Stimulated activated memory B cell treated with anti-CD40 and anti-IgM and Interleukin-4, amounts not matched to agents 10 μg/mL and 1 μg/mL and 100 μg/mL, for 72 hours (primary cell): ENCODE measurements at regions not wholly inside any gene's neighbourhood (a gene's known extent, or its start where the extent isn't known, plus 50 kb on each side); places are given as distances from the start of the nearest gene placed in this dataset.
A peak's percentile ranks its signal among the peaks of the same experiment; 100 is the strongest.

ENCODE experiments used
- ATAC-seq: fragments of 150-1000 bp; cut with Tn5 transposase; 2 replicates; pipeline ENCODE4 v1.10.0; 2021
- H3K27ac Mint-ChIP-seq: one replicate; pipeline ENCODE4 v1.8.0; 2022; ENCODE audit warnings: mild to moderate bottlenecking, mixed read lengths
- H3K27me3 Mint-ChIP-seq: one replicate; pipeline ENCODE4 v1.8.0; 2022; ENCODE audit warnings: mixed read lengths
- H3K36me3 Mint-ChIP-seq: one replicate; pipeline ENCODE4 v1.8.0; 2022; ENCODE audit warnings: mixed read lengths
- H3K4me1 Mint-ChIP-seq: one replicate; pipeline ENCODE4 v1.8.0; 2022; ENCODE audit warnings: mixed read lengths
- H3K4me3 Mint-ChIP-seq: one replicate; pipeline ENCODE4 v1.8.0; 2022; ENCODE audit warnings: mild to moderate bottlenecking, moderate library complexity, mixed read lengths
- H3K9me3 Mint-ChIP-seq: one replicate; pipeline ENCODE4 v1.8.0; 2022; ENCODE audit warnings: mixed read lengths

DNA sequence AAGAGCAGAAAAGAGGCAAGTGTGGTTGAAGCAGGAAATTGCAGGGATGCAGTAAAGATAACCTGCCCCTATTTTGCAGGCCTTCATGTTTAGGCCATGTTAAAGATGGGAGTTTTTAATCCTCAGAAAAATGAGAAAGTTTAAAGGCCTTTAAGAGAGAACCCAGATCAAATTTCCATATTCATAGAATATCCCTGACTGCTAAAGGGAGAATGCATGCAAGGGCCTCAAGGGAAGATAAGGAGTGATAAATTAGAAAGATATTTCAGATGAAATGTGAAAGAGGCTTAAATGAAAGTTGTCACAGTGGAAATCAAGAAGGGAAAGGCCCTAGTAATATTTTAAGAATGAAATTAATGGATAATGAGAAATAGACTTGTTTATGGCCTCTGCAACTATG, 292.1 kb downstream of the SATB1 start:
- ATAC-seq: no peak
- Mint-ChIP-seq H3K27ac (no peak overlapping the region), H3K36me3 (no peaks in the 10 kb centered on the region), H3K4me1 (peaks cover 9% of the 10 kb centered on the region), H3K27me3 (no peaks in the 10 kb centered on the region), H3K4me3 (no peak overlapping the region), H3K9me3 (no peaks in the 10 kb centered on the region)

GRCh38 chr3:18127859-18128681, 297.1 kb downstream of the SATB1 start:
- Mint-ChIP-seq H3K36me3 (no peaks in the 10 kb centered on the region), H3K27me3 (no peaks in the 10 kb centered on the region), H3K4me3 (no peak overlapping the region), H3K4me1 (peaks cover 27% of the 10 kb centered on the region), H3K9me3 (no peaks in the 10 kb centered on the region), H3K27ac (peak overlapping the region; percentile 42)
- peak; percentile 80 for ATAC-seq

DNA sequence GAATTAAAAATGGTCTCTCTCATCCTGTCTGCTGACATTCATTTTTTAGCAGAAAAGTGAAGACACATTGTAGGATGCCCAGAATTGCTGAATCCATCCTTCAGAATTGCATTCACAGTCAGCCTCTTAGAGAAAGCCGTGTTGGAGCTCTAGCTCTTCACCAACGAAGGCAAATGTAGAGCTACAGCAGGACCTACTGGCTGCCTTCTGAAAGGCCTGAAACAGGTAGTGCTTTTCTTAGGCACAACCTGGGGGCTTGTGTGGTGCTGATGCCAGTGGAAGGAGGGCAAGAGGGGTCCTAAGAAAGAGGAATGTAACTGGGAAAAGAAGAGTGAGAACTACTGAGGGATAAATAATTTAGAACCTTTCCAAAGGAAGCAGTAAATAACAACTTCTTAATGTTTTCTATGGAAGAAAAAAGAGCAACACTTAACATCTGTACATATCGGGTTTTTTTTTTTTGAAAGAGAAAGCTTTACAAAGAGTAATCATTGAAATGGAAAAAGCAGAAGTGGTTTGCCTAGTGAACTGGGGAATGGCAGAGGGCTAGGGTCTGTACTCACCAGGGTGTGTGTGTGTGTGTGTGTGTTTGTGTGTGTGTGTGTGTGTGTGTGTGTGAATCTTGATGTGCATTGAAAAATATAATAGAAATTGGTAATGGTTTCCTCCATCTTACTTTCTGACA, 297.8 kb downstream of the SATB1 start:
- ATAC-seq: peak; percentile 98
- peak overlapping the region; percentile 34 for H3K4me3 Mint-ChIP-seq
- no peaks in the 10 kb centered on the region for H3K9me3 Mint-ChIP-seq
- peaks cover 27% of the 10 kb centered on the region for H3K4me1 Mint-ChIP-seq
- peak overlapping the region; percentile 42 for H3K27ac Mint-ChIP-seq
- no peaks in the 10 kb centered on the region for H3K27me3 Mint-ChIP-seq
- no peaks in the 10 kb centered on the region for H3K36me3 Mint-ChIP-seq

DNA sequence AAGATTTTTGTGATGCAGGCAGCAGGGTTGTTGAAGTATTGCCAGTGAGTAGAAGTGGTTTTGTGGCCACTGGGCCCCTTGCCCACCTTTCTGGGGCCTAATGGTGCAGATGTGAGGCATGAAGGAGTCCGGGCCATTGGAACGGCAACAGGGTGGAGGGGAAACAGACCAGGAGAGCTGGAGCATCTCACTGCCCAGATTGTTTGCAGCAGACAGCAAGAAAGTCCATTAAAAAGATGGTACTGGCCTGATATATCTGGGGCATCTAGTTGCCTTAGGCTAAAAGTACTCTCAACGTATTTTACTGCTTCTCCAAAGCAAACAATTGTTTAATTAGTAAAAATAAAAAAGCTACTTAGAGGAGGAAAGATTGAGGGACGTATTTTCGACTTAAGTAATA, 298.4 kb downstream of the SATB1 start:
- H3K36me3 Mint-ChIP-seq: no peaks in the 10 kb centered on the region
- H3K27ac Mint-ChIP-seq: peak overlapping the region; percentile 53
- H3K4me3 Mint-ChIP-seq: no peak overlapping the region
- no peaks in the 10 kb centered on the region for H3K27me3 Mint-ChIP-seq
- ATAC-seq: no peak
- H3K4me1 Mint-ChIP-seq: peaks cover 27% of the 10 kb centered on the region
- H3K9me3 Mint-ChIP-seq: no peaks in the 10 kb centered on the region

DNA sequence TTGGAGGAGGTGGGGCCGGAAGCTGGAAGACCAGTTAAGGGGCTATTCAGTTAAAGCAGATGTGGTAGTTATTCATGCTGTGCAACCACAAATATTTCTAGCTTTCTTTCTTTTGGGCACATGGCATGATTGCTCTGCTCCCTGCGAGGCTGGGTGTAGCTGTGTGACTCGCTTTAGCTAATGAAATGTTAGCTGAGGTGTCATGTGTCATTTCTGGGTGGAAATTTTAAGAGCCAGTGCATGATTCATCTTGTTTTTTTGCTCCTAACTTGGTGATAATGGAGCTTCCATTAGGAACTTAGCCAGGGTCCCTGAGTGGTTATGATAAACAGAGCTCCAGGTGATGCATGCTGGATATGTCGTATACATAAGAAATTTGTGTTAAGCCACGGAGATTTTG, 300.6 kb downstream of the SATB1 start:
- no peak overlapping the region for H3K4me3 Mint-ChIP-seq
- peaks cover 27% of the 10 kb centered on the region for H3K4me1 Mint-ChIP-seq
- peak overlapping the region; percentile 1 for H3K27ac Mint-ChIP-seq
- no peaks in the 10 kb centered on the region for H3K9me3 Mint-ChIP-seq
- no peaks in the 10 kb centered on the region for H3K27me3 Mint-ChIP-seq
- ATAC-seq: no peak
- no peaks in the 10 kb centered on the region for H3K36me3 Mint-ChIP-seq

GRCh38 chr3:18122264-18122663, 302.9 kb downstream of the SATB1 start:
- Mint-ChIP-seq H3K36me3 (no peaks in the 10 kb centered on the region), H3K27ac (no peak overlapping the region), H3K27me3 (no peaks in the 10 kb centered on the region), H3K4me1 (peaks cover 10% of the 10 kb centered on the region), H3K9me3 (no peaks in the 10 kb centered on the region), H3K4me3 (no peak overlapping the region)
- ATAC-seq: no peak

DNA sequence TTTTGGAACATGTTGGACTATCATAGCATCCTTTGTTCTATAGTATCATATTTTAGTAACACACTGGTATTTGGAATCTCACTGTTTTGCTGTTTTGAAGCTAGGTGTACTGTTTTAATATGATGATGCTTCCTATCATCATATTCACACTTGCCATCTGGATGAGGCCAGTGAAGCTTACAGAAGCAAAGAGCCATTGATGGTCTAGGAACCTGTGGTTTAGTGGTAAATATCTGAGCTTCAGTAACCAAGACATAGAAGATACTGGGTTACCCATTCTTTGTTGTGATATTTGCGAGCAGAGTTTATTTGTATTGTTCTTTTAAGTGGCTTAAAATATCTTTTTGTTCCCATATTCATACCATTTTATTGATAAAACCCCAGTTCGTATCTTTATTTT, 304.1 kb downstream of the SATB1 start:
- no peak for ATAC-seq
- no peaks in the 10 kb centered on the region for H3K9me3 Mint-ChIP-seq
- no peak overlapping the region for H3K27ac Mint-ChIP-seq
- H3K4me1 Mint-ChIP-seq: no peaks in the 10 kb centered on the region
- H3K36me3 Mint-ChIP-seq: no peaks in the 10 kb centered on the region
- H3K4me3 Mint-ChIP-seq: no peak overlapping the region
- no peaks in the 10 kb centered on the region for H3K27me3 Mint-ChIP-seq

GRCh38 chr3:18119866-18120265, 305.3 kb downstream of the SATB1 start:
- ATAC-seq: no peak
- Mint-ChIP-seq H3K36me3 (no peaks in the 10 kb centered on the region), H3K4me3 (no peak overlapping the region), H3K27ac (no peak overlapping the region), H3K27me3 (no peaks in the 10 kb centered on the region), H3K9me3 (no peaks in the 10 kb centered on the region), H3K4me1 (no peaks in the 10 kb centered on the region)

DNA sequence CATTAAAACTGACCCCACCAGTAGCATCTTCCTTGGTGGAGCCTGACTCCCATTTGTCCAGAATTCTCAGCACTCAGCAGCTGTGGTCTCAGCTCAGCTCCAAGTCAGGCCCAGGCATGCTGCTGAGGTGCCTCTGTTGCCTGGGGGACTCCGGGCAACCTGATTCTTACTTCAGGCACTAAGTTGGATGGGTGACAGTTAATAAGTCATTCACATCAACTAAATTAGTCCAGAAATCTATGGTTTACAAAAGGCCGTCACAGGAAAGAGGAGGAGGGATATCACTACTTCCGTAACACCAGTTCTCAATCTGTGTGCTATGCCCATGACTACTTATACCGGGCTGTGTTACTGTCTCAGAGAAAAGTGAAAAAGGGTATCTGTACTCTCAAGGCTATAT, 310.2 kb downstream of the SATB1 start:
- peaks cover 5% of the 10 kb centered on the region for H3K4me1 Mint-ChIP-seq
- H3K9me3 Mint-ChIP-seq: no peaks in the 10 kb centered on the region
- H3K36me3 Mint-ChIP-seq: no peaks in the 10 kb centered on the region
- ATAC-seq: no peak
- no peak overlapping the region for H3K4me3 Mint-ChIP-seq
- no peak overlapping the region for H3K27ac Mint-ChIP-seq
- no peaks in the 10 kb centered on the region for H3K27me3 Mint-ChIP-seq

GRCh38 chr3:18113417-18113816, 311.7 kb downstream of the SATB1 start:
- no peaks in the 10 kb centered on the region for H3K9me3 Mint-ChIP-seq
- H3K36me3 Mint-ChIP-seq: no peaks in the 10 kb centered on the region
- H3K27ac Mint-ChIP-seq: no peak overlapping the region
- ATAC-seq: no peak
- peaks cover 5% of the 10 kb centered on the region for H3K4me1 Mint-ChIP-seq
- H3K27me3 Mint-ChIP-seq: no peaks in the 10 kb centered on the region
- H3K4me3 Mint-ChIP-seq: no peak overlapping the region

GRCh38 chr3:18112674-18113375, 312.3 kb downstream of the SATB1 start:
- H3K27me3 Mint-ChIP-seq: no peaks in the 10 kb centered on the region
- no peaks in the 10 kb centered on the region for H3K9me3 Mint-ChIP-seq
- H3K4me3 Mint-ChIP-seq: no peak overlapping the region
- H3K27ac Mint-ChIP-seq: no peak overlapping the region
- ATAC-seq: no peak
- H3K4me1 Mint-ChIP-seq: peaks cover 5% of the 10 kb centered on the region
- H3K36me3 Mint-ChIP-seq: no peaks in the 10 kb centered on the region

GRCh38 chr3:18111796-18112232, 313.3 kb downstream of the SATB1 start:
- Mint-ChIP-seq H3K27me3 (no peaks in the 10 kb centered on the region), H3K9me3 (no peaks in the 10 kb centered on the region), H3K4me1 (peaks cover 5% of the 10 kb centered on the region), H3K4me3 (peak overlapping the region; percentile 21), H3K36me3 (no peaks in the 10 kb centered on the region), H3K27ac (peak overlapping the region; percentile 30)
- peak; percentile 54 for ATAC-seq

DNA sequence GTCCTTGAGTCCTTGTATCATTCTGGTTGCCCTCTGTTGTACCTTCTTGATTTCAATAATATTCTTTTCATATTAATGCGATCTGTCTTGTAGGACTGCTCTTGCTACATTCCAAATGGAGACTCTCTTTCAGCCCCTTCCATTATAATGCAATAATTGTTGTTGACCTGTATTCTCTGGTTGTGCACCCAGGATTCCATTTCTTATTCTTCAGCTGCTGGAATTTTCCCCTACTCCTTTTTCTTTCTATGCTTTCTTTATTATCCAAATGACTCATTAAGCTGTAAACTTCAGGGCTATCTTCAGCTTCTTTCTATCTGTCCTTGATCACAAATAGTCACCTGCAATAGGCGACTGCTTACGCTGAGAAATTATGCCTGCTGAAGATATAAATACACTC, 321.5 kb downstream of the SATB1 start:
- no peak for ATAC-seq
- H3K27ac Mint-ChIP-seq: no peak overlapping the region
- no peaks in the 10 kb centered on the region for H3K4me1 Mint-ChIP-seq
- no peak overlapping the region for H3K4me3 Mint-ChIP-seq
- H3K36me3 Mint-ChIP-seq: no peaks in the 10 kb centered on the region
- H3K9me3 Mint-ChIP-seq: no peaks in the 10 kb centered on the region
- peaks cover 34% of the 10 kb centered on the region for H3K27me3 Mint-ChIP-seq

- no peak for ATAC-seq
Measured at GRCh38 chr3:18100121-18100520, 325.0 kb downstream of the SATB1 start.

DNA sequence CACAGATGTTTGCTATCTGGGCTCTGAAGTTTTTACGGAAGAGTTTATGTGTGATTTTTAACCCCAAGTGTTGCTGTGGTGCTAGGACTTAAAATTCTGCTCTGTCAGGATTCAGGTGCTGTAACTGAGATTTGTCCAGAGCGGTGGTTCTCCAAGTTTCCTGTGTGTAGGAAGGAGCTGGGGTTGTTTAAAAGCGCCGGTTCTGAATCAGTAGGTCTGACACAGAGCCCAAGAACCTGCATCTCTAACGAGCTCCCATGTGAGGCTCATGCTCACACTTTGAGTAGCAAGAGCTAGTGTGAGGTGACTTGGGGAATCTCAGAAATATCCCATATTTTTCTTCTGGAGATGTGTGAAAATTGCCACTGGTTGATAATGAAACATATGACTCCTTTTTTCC, 325.5 kb downstream of the SATB1 start:
- Mint-ChIP-seq H3K36me3 (no peaks in the 10 kb centered on the region), H3K4me3 (no peak overlapping the region), H3K27ac (no peak overlapping the region), H3K4me1 (no peaks in the 10 kb centered on the region), H3K27me3 (peaks cover 58% of the 10 kb centered on the region), H3K9me3 (peaks cover 13% of the 10 kb centered on the region)
- ATAC-seq: no peak

More at GRCh38 chr3:18100121-18100520, 325.0 kb downstream of the SATB1 start:
- Mint-ChIP-seq H3K27me3 (peaks cover 58% of the 10 kb centered on the region), H3K4me3 (no peak overlapping the region), H3K9me3 (peaks cover 13% of the 10 kb centered on the region), H3K4me1 (no peaks in the 10 kb centered on the region), H3K36me3 (no peaks in the 10 kb centered on the region), H3K27ac (no peak overlapping the region)
